ENCODE measurements at regions not wholly inside any gene's neighbourhood (a gene's known extent, or its start where the extent isn't known, plus 50 kb on each side); places are given as distances from the start of the nearest gene placed in this dataset.

GRCh38 chr3:181619897-181620296, 91.8 kb upstream of the SOX2 start:
- intact Hi-C loops (cut with DNase I) = no loop called here
- no peaks in the 10 kb centered on the region for H3K4me1 ChIP-seq (replicated peaks in 1 of 2)
- H3K9me3 ChIP-seq (replicated peaks in 1 of 3) = no peaks in the 10 kb centered on the region
- no peak overlapping the region for H3K27ac ChIP-seq
- no peak for TF ChIP-seq CTCF (IDR thresholded peaks at IDR 0.05)
- no peak for TF ChIP-seq POLR2A (IDR thresholded peaks at IDR 0.05)
- H3K27me3 ChIP-seq = no peaks in the 10 kb centered on the region
- no peaks in the 10 kb centered on the region for H3K36me3 ChIP-seq (replicated peaks in 1 of 2)
- H3K4me3 ChIP-seq = no peak overlapping the region
- no peak for DNase-seq
- WGBS, 4 donors = 77 to 92% (median 85%) methylated on average over 1 of the region's 1 CpG

- Histone ChIP-seq H3K27ac (no peak overlapping the region), H3K27me3 (no peaks in the 10 kb centered on the region), H3K4me1 (replicated peaks in 1 of 2) (no peaks in the 10 kb centered on the region), H3K9me3 (replicated peaks in 1 of 3) (no peaks in the 10 kb centered on the region), H3K4me3 (no peak overlapping the region), H3K36me3 (replicated peaks in 1 of 2) (no peaks in the 10 kb centered on the region)
- intact Hi-C loops (cut with DNase I) = no loop called here
- no peak for DNase-seq
- 65 to 75% (median 74%) methylated on average over 1 of the region's 1 CpG for WGBS, 4 donors
- TF ChIP-seq CTCF (IDR thresholded peaks at IDR 0.05) (no peak), POLR2A (IDR thresholded peaks at IDR 0.05) (no peak)
These were observed 93.5 kb upstream of the SOX2 start for GRCh38 chr3:181618260-181618659.

- H3K27me3 ChIP-seq = no peaks in the 10 kb centered on the region
- H3K4me3 ChIP-seq = no peak overlapping the region
- H3K36me3 ChIP-seq (replicated peaks in 1 of 2) = no peaks in the 10 kb centered on the region
- 65 to 90% (median 76%) methylated on average over 2 of the region's 2 CpGs for WGBS, 4 donors
- no peak for DNase-seq
- H3K4me1 ChIP-seq (replicated peaks in 1 of 2) = no peaks in the 10 kb centered on the region
- intact Hi-C loops (cut with DNase I) = no loop called here
- no peaks in the 10 kb centered on the region for H3K9me3 ChIP-seq (replicated peaks in 1 of 3)
- TF ChIP-seq POLR2A (IDR thresholded peaks at IDR 0.05) (no peak), CTCF (IDR thresholded peaks at IDR 0.05) (no peak)
- no peak overlapping the region for H3K27ac ChIP-seq
These were observed 95.3 kb upstream of the SOX2 start for GRCh38 chr3:181616088-181617070.

GRCh38 chr3:181615666-181616065, 96.1 kb upstream of the SOX2 start:
- no peak overlapping the region for H3K27ac ChIP-seq
- H3K9me3 ChIP-seq (replicated peaks in 1 of 3) = no peaks in the 10 kb centered on the region
- H3K27me3 ChIP-seq = no peaks in the 10 kb centered on the region
- DNase-seq = no peak
- H3K4me1 ChIP-seq (replicated peaks in 1 of 2) = no peaks in the 10 kb centered on the region
- no peak for TF ChIP-seq POLR2A (IDR thresholded peaks at IDR 0.05)
- no peak for TF ChIP-seq CTCF (IDR thresholded peaks at IDR 0.05)
- H3K36me3 ChIP-seq (replicated peaks in 1 of 2) = no peaks in the 10 kb centered on the region
- no peak overlapping the region for H3K4me3 ChIP-seq
- intact Hi-C loops (cut with DNase I) = no loop called here

All from adrenal gland (tissue), 9 donors.